ENCODE measurements at regions not wholly inside any gene's neighbourhood (a gene's known extent, or its start where the extent isn't known, plus 50 kb on each side); places are given as distances from the start of the nearest gene placed in this dataset.

DNA sequence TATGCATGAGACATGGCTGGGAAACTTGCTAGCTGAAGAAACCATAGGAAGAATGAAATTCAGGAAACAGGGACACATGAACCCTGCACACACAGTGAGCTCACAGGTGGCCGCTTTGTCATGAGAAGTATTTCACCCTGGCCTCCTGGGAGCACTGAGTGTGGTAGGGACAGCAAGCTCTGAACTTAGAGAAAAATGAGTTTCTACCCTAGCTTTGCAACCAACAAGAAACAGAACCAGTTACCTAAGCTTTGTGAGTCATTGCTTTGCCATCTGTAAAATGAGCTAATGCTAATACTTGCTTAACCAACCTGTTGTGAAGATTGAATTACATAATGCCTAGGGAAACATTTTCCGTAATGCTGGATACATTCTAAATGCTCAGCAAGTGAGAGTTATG is 206.6 kb upstream of the HS3ST1 start:
- Histone ChIP-seq H3K27ac (ENCODE audit: extremely low read depth, low read depth, low read length) (no peak overlapping the region), H3K27me3 (ENCODE audit: control insufficient read depth in 2 of 2, insufficient read depth in 2 of 2, low read length in 2 of 2) (no peaks in the 10 kb centered on the region), H3K9me1 (ENCODE audit: control insufficient read depth, insufficient read depth, low read length) (no peaks in the 10 kb centered on the region), H4K20me1 (replicated peaks; ENCODE audit: control insufficient read depth, insufficient read depth, low read length) (no peaks in the 10 kb centered on the region), H3K4me3 (no peak overlapping the region), H3K4me2 (ENCODE audit: insufficient read depth, low read length) (no peak overlapping the region), H3K4me1 (replicated peaks in 1 of 2; ENCODE audit: control insufficient read depth in 2 of 2, insufficient read depth in 2 of 2, low read length in 2 of 2) (no peaks in the 10 kb centered on the region), H3K9me3 (replicated peaks; ENCODE audit: control insufficient read depth, insufficient read depth, low read depth, low read length) (no peaks in the 10 kb centered on the region), H3K9ac (ENCODE audit: insufficient read depth in 1 of 2, low read depth in 2 of 2, low read length in 2 of 2) (no peak overlapping the region), H2AFZ (ENCODE audit: low read depth, low read length) (no peak overlapping the region), H3K36me3 (ENCODE audit: control insufficient read depth, insufficient read depth, low read length) (no peaks in the 10 kb centered on the region), H3K79me2 (ENCODE audit: control insufficient read depth, insufficient read depth, low read length) (no peaks in the 10 kb centered on the region)
- FAIRE-seq: no peak
- ChIA-PET POLR2A (no interaction called here), CTCF (ENCODE audit: low intra/inter-chr PET ratio) (no interaction called here)
- intact Hi-C loops (cut with micrococcal nuclease): no loop called here
- TF ChIP-seq ZNF77 (CRISPR knock-in tag; IDR thresholded peaks at IDR 0.05) (no peak), ZFPM2 (CRISPR knock-in tag; IDR thresholded peaks at IDR 0.05) (no peak), NBN (IDR thresholded peaks at IDR 0.05; ENCODE audit: low read depth) (no peak), TGIF2 (CRISPR knock-in tag; IDR thresholded peaks at IDR 0.05) (no peak), JUNB (CRISPR knock-in tag; conservative IDR thresholded peaks at IDR 0.05) (no peak), TBL1XR1 (IDR thresholded peaks at IDR 0.05; ENCODE audit: low read length in 2 of 2) (no peak), ZSCAN29 (IDR thresholded peaks at IDR 0.05) (no peak), RBM17 (IDR thresholded peaks at IDR 0.05; ENCODE audit: borderline replicate concordance, low read depth, low read length) (no peak), TSC22D4 (tag; IDR thresholded peaks at IDR 0.05) (no peak)
- TF ChIP-seq, protein P1, sequence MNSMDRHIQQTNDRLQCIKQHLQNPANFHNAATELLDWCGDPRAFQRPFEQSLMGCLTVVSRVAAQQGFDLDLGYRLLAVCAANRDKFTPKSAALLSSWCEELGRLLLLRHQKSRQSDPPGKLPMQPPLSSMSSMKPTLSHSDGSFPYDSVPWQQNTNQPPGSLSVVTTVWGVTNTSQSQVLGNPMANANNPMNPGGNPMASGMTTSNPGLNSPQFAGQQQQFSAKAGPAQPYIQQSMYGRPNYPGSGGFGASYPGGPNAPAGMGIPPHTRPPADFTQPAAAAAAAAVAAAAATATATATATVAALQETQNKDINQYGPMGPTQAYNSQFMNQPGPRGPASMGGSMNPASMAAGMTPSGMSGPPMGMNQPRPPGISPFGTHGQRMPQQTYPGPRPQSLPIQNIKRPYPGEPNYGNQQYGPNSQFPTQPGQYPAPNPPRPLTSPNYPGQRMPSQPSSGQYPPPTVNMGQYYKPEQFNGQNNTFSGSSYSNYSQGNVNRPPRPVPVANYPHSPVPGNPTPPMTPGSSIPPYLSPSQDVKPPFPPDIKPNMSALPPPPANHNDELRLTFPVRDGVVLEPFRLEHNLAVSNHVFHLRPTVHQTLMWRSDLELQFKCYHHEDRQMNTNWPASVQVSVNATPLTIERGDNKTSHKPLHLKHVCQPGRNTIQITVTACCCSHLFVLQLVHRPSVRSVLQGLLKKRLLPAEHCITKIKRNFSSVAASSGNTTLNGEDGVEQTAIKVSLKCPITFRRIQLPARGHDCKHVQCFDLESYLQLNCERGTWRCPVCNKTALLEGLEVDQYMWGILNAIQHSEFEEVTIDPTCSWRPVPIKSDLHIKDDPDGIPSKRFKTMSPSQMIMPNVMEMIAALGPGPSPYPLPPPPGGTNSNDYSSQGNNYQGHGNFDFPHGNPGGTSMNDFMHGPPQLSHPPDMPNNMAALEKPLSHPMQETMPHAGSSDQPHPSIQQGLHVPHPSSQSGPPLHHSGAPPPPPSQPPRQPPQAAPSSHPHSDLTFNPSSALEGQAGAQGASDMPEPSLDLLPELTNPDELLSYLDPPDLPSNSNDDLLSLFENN (IDR thresholded peaks at IDR 0.05; ENCODE audit: low read depth in 2 of 2, low read length in 2 of 2): no peak
- TF ChIP-seq, protein P2, sequence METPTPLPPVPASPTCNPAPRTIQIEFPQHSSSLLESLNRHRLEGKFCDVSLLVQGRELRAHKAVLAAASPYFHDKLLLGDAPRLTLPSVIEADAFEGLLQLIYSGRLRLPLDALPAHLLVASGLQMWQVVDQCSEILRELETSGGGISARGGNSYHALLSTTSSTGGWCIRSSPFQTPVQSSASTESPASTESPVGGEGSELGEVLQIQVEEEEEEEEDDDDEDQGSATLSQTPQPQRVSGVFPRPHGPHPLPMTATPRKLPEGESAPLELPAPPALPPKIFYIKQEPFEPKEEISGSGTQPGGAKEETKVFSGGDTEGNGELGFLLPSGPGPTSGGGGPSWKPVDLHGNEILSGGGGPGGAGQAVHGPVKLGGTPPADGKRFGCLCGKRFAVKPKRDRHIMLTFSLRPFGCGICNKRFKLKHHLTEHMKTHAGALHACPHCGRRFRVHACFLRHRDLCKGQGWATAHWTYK (CRISPR knock-in tag; IDR thresholded peaks at IDR 0.05): no peak
- 0% methylated on average over 2 of the region's 2 CpGs for WGBS (ENCODE audit: insufficient coverage, low coverage, missing lambda C conversion rate)
- no peak for ATAC-seq
- in situ Hi-C loops (cut with MboI): no loop called here
- DNase-seq (ENCODE audit: extremely low read depth in 1 of 4, low spot score in 3 of 4): no peak
- BruUV-seq (replicated peaks): no TSS peak

Measured in K562 (cell line).